Pons (tissue), 1 donor: ENCODE measurements at regions not wholly inside any gene's neighbourhood (a gene's known extent, or its start where the extent isn't known, plus 50 kb on each side); places are given as distances from the start of the nearest gene placed in this dataset.

Experiments
- DNase-seq: peaks from one replicate; pipeline ENCODE4 v3.0.0-alpha.2; 2016; ENCODE audit warnings: low spot score

GRCh38 chr7:131186816-131187215 lies 140.9 kb upstream of the MKLN1 start:
- no peak for DNase-seq

- no peak for DNase-seq
These were observed 139.0 kb upstream of the MKLN1 start for GRCh38 chr7:131188367-131189339.

- DNase-seq, result no peak
These were observed 138.2 kb upstream of the MKLN1 start for GRCh38 chr7:131189488-131189887.

- peak; percentile 57 for DNase-seq
These were observed 137.5 kb upstream of the MKLN1 start for GRCh38 chr7:131190146-131190545.

GRCh38 chr7:131190581-131190980 lies 137.1 kb upstream of the MKLN1 start:
- no peak for DNase-seq

- no peak for DNase-seq
These were observed 133.4 kb upstream of the MKLN1 start for GRCh38 chr7:131194070-131194865.

- no peak for DNase-seq
These were observed 130.9 kb upstream of the MKLN1 start for GRCh38 chr7:131196803-131197202.

- no peak for DNase-seq
These were observed 129.6 kb upstream of the MKLN1 start for GRCh38 chr7:131197920-131198615.

GRCh38 chr7:131202451-131202850 lies 125.2 kb upstream of the MKLN1 start:
- DNase-seq, result no peak

GRCh38 chr7:131203291-131203976 lies 124.2 kb upstream of the MKLN1 start:
- no peak for DNase-seq

GRCh38 chr7:131208777-131209176 lies 118.9 kb upstream of the MKLN1 start:
- no peak for DNase-seq

GRCh38 chr7:131210618-131211017 lies 117.1 kb upstream of the MKLN1 start:
- no peak for DNase-seq

GRCh38 chr7:131211500-131211899 lies 116.2 kb upstream of the MKLN1 start:
- DNase-seq, result no peak

GRCh38 chr7:131212114-131212513 lies 115.6 kb upstream of the MKLN1 start:
- DNase-seq, result no peak

GRCh38 chr7:131218727-131219128 lies 108.9 kb upstream of the MKLN1 start:
- DNase-seq, result peak; percentile 40

GRCh38 chr7:131219312-131220041 lies 108.2 kb upstream of the MKLN1 start:
- peak; percentile 93 for DNase-seq

- no peak for DNase-seq
These were observed 106.6 kb upstream of the MKLN1 start for GRCh38 chr7:131221061-131221460.

GRCh38 chr7:131222171-131222570 lies 105.5 kb upstream of the MKLN1 start:
- DNase-seq, result no peak

GRCh38 chr7:131223151-131223550 lies 104.5 kb upstream of the MKLN1 start:
- DNase-seq, result no peak

GRCh38 chr7:131224996-131225395 lies 102.7 kb upstream of the MKLN1 start:
- DNase-seq, result no peak
